Ishikawa (cell line): ENCODE measurements at regions not wholly inside any gene's neighbourhood (a gene's known extent, or its start where the extent isn't known, plus 50 kb on each side); places are given as distances from the start of the nearest gene placed in this dataset.

Experiments
- CEBPB ChIP-seq: IDR thresholded peaks from 2 replicates; pipeline ENCODE4 v1.6.1; 2012
- CREB1 ChIP-seq: IDR thresholded peaks from 2 replicates; pipeline ENCODE4 v1.6.1; 2012; ENCODE audit warnings: low read depth
- EGR1 ChIP-seq: IDR thresholded peaks from 2 replicates; pipeline ENCODE4 v1.6.1; 2012
- EP300 ChIP-seq: IDR thresholded peaks from 2 replicates; pipeline ENCODE4 v1.6.1; 2012; ENCODE audit warnings: borderline replicate concordance
- FOXM1 ChIP-seq: IDR thresholded peaks from 2 replicates; pipeline ENCODE4 v1.6.1; 2012; ENCODE audit warnings: low read depth, borderline replicate concordance
- NFIC ChIP-seq: IDR thresholded peaks from 2 replicates; pipeline ENCODE4 v1.6.1; 2012
- RAD21 ChIP-seq: IDR thresholded peaks from 2 replicates; pipeline ENCODE4 v1.6.1; 2012; ENCODE audit warnings: low read depth
- TAF1 ChIP-seq: IDR thresholded peaks from 2 replicates; pipeline ENCODE4 v1.6.1; 2012; ENCODE audit warnings: low read depth, mild to moderate bottlenecking
- TCF12 ChIP-seq: IDR thresholded peaks from 2 replicates; pipeline ENCODE4 v1.6.1; 2012; ENCODE audit warnings: low read depth
- TEAD4 ChIP-seq: IDR thresholded peaks from 2 replicates; pipeline ENCODE4 v1.6.1; 2012
- YY1 ChIP-seq: IDR thresholded peaks from 2 replicates; pipeline ENCODE4 v1.6.1; 2012; ENCODE audit warnings: low read depth
- ZBTB7A ChIP-seq: IDR thresholded peaks from 2 replicates; pipeline ENCODE4 v1.6.1; 2012; ENCODE audit warnings: low read depth
- TF ChIP-seq, protein P1 (sequence below): IDR thresholded peaks from 2 replicates; pipeline ENCODE4 v1.6.1; 2012
- TF ChIP-seq, protein P2 (sequence below): IDR thresholded peaks from 2 replicates; pipeline ENCODE4 v1.6.1; 2012
- TF ChIP-seq, protein P3 (sequence below): IDR thresholded peaks from 2 replicates; pipeline ENCODE4 v1.6.1; 2012; ENCODE audit warnings: low read depth, mild to moderate bottlenecking

DNA sequence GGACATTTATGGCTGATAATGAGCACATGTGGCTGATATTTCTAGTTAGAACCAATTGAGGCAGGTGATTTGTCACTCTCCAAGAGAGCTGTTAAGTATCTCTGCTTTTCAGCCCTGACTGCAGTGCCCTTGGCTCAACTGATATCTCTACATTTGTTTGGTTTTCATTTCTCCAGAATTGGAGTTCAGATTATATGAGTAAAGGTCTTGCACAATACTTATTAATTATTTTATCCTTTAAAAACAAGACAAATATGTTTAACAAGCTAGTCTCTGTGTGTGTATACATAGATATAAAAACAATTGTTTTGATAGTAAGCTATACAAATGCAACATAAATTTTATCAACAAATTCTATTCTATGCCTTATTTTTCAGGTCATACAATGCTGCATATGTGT, 105.2 kb downstream of the BRMS1L start:
- TF ChIP-seq CREB1: no peak

DNA sequence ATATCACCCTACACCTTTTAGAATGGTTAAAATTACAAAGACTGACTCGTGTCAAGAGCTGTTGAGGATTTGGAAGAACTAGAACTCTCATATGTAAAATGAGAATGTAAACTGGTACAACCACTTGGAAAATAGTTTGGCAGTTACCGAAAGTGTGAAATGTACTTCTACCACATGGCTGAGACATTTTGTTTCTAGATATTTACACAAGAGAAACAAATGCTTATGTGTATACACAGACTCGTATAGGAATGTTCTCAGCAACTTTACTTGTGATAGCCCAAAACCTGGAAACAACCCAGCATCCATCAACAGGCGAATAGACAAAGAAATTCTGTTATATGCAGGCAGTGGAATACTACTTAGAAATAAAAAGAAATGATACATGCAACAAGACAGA, 103.0 kb downstream of the BRMS1L start:
- TF ChIP-seq TAF1: no peak
- no peak for TF ChIP-seq NFIC
- no peak for TF ChIP-seq EGR1
- TF ChIP-seq CREB1: no peak
- TF ChIP-seq, protein P1, sequence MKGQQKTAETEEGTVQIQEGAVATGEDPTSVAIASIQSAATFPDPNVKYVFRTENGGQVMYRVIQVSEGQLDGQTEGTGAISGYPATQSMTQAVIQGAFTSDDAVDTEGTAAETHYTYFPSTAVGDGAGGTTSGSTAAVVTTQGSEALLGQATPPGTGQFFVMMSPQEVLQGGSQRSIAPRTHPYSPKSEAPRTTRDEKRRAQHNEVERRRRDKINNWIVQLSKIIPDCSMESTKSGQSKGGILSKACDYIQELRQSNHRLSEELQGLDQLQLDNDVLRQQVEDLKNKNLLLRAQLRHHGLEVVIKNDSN: no peak
- no peak for TF ChIP-seq ZBTB7A
- TF ChIP-seq EP300: no peak
- no peak for TF ChIP-seq RAD21
- TF ChIP-seq, protein P2, sequence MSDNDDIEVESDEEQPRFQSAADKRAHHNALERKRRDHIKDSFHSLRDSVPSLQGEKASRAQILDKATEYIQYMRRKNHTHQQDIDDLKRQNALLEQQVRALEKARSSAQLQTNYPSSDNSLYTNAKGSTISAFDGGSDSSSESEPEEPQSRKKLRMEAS: no peak
- TF ChIP-seq TEAD4: no peak
- TF ChIP-seq TCF12: no peak
- TF ChIP-seq YY1: no peak
- TF ChIP-seq, protein P3, sequence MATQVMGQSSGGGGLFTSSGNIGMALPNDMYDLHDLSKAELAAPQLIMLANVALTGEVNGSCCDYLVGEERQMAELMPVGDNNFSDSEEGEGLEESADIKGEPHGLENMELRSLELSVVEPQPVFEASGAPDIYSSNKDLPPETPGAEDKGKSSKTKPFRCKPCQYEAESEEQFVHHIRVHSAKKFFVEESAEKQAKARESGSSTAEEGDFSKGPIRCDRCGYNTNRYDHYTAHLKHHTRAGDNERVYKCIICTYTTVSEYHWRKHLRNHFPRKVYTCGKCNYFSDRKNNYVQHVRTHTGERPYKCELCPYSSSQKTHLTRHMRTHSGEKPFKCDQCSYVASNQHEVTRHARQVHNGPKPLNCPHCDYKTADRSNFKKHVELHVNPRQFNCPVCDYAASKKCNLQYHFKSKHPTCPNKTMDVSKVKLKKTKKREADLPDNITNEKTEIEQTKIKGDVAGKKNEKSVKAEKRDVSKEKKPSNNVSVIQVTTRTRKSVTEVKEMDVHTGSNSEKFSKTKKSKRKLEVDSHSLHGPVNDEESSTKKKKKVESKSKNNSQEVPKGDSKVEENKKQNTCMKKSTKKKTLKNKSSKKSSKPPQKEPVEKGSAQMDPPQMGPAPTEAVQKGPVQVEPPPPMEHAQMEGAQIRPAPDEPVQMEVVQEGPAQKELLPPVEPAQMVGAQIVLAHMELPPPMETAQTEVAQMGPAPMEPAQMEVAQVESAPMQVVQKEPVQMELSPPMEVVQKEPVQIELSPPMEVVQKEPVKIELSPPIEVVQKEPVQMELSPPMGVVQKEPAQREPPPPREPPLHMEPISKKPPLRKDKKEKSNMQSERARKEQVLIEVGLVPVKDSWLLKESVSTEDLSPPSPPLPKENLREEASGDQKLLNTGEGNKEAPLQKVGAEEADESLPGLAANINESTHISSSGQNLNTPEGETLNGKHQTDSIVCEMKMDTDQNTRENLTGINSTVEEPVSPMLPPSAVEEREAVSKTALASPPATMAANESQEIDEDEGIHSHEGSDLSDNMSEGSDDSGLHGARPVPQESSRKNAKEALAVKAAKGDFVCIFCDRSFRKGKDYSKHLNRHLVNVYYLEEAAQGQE: no peak
- TF ChIP-seq CEBPB: no peak
- no peak for TF ChIP-seq FOXM1

DNA sequence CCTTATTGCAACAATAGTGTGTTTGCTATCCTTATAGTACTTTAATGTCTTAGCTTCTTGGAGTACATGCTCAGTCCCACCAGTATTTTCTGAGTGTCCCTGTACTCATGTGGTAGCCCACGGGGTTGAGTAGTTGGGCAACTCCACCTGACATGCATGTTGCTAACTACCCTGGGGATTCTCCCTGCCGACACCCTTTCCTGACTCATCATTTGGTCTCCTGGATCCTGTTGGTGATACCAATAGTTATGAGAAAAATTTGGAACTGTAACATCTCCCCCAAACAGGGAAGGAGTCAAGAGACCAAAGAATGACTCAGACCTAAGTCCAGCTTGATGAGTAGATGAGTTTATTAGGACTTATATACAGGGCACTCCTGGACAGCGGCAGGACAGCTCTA, 101.6 kb downstream of the BRMS1L start:
- TF ChIP-seq ZBTB7A (no peak), TEAD4 (no peak), RAD21 (no peak), TAF1 (no peak), EP300 (no peak), TCF12 (no peak), CREB1 (no peak), YY1 (no peak), CEBPB (no peak), FOXM1 (no peak), NFIC (no peak)
- TF ChIP-seq, protein P2: no peak
- TF ChIP-seq, protein P3: no peak

DNA sequence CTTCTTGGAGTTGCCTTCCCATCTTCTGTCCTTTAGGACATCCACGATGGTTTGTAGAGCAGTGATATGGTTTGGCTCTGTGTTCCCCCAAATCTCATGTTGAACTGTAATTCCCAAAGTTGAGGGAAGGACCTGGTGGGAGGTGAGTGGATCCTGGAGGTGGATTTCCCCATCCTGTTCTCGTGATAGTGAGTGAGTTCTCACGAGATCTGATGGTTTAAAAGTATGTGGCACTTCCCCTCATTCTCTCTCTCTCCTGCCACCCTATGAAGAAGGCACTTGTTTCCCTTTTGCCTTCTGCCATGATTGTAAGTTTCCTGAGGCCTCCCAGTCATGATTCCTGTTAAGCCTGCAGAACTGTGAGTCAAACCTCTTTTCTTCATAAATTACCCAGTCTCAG, 99.2 kb downstream of the BRMS1L start:
- TF ChIP-seq, protein P1: no peak
- TF ChIP-seq ZBTB7A (no peak), CREB1 (no peak), NFIC (no peak), CEBPB (no peak), TEAD4 (no peak), FOXM1 (no peak), TCF12 (no peak), EGR1 (no peak), RAD21 (no peak), YY1 (no peak), EP300 (no peak), TAF1 (no peak)
- TF ChIP-seq, protein P2: no peak
- TF ChIP-seq, protein P3: no peak
